ENCODE measurements at regions not wholly inside any gene's neighbourhood (a gene's known extent, or its start where the extent isn't known, plus 50 kb on each side); places are given as distances from the start of the nearest gene placed in this dataset.
"Not testable (repeated sequence)": the region's sequence is repeated elsewhere in the genome, so short reads cannot be mapped to it uniquely, and the experiment has no call there.

DNA sequence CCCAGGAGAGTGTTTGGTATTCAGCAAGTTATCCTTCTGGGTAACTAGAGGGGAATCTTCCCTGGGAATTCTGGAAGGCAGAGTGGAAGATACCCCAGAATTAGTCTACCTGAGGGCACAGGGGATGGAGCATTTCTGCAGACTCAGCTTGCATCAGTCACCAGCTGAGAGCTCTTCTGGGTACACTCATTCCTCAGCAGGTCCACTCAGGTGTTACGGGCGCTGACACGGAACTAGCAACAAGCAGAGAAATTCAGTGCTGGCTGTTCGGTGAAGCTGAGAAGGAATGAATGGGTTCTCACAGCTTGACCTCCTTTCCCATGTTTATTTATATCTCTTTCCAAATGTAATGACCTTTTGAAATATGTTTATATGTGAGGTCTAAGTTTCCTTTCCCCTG, 106.0 kb upstream of the PNPLA4 start:
- ATAC-seq (no peak), DNase-seq (no peak)
- intact Hi-C loops (cut with DNase I) = no loop called here

DNA sequence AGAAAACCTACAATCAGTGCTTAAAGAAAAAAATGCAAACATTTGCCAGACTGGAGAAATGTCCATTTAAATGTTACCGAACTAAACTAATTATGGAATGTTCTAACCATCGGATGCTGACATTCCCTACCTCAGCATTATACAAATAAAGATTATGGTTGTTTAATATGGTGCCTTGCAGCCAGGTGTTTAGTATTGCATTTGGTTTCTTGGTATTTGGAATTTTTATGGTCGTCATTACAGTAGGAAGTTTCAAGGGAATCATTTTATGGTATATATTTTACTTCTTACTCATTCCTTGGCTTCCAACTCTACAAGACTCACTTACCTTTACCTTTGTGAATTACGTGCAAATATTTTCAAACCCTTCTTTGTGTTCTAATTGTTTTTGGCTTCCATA, 103.1 kb upstream of the PNPLA4 start:
- DNase-seq (no peak), ATAC-seq (no peak)
- intact Hi-C loops (cut with DNase I) = no loop called here

DNA sequence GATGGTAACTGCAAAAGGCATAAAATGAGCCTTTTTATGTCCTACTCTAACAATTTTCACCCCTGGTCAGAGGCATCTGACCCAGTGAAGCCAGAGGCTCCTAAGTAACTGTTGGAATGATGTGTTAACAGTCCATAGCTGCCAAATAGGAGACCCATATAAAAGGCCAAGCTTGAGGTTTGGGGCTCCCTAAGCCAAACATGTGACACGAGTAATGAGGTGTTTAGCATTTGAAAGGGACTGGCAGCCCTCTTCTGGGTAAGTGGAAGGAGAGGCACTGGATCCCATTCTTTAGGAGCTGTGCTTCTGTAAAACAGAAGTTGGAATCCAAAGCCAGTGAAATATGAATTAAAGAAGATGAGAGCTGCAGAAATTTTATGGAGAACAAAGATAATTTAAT, 100.6 kb upstream of the PNPLA4 start:
- intact Hi-C loops (cut with DNase I) = no loop called here
- ATAC-seq (no peak), DNase-seq (no peak)

DNA sequence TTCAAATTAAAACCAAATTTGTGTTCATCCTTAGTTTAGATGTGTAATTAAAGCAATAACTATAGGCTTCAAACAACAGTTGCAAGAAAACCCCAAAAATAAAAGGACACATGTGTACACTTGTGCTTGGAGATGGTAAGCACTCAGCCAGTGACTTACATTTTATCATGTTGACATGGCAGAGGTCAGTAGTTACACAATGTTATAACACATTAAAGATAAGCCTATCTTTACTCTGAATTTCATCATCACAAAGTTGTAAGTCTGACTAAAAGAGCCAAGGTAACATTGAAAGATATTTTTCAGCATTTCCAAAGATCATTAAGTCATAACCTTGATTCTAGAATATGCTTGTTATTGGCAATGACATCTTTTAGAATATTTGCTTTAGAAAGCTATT, 98.5 kb upstream of the PNPLA4 start:
- intact Hi-C loops (cut with DNase I) = no loop called here
- no peak for ATAC-seq
- DNase-seq = no peak

DNA sequence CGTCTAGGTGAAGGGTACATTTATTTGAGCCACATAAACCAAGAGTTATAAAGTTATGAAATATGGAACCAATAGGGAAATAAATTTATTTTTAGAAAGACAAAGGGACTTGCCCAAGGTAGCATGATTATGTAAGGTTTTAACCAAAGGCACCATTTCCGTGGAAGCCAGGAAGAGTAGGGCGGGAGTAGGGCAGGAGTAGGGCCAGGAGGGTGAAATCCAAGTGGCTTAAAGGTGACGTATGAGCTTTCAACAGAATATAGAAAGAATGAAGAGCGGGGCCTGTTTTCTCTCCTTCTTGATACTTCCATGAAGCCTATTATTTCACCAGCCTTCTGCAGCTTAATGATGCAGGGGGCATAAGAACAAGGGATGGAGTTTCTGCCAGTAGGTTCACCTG, 91.7 kb upstream of the PNPLA4 start:
- intact Hi-C loops (cut with DNase I) = no loop called here
- no peak for DNase-seq
- ATAC-seq = peak in 1 of 2 donors; percentile 61

DNA sequence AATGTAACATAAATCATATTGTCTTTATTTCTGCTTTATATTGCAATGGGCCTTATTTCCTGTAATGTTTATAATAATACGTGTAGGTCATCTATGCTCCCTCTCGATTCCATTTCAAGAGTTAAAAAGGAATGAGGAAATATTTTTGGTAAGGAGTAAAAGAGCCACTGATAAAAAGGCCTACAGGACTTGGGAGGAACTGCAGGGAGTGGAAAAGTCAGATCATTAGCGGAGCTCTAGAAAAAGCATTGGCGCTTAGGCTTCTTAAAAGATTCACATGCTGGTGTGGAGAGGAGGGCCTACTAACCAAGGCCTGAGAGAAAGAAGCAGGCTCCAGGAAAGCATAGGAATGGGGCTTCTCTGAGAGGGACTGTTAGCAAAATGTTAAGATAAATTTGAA, 82.9 kb upstream of the PNPLA4 start:
- intact Hi-C loops (cut with DNase I) = no loop called here
- DNase-seq (no peak), ATAC-seq (no peak)

DNA sequence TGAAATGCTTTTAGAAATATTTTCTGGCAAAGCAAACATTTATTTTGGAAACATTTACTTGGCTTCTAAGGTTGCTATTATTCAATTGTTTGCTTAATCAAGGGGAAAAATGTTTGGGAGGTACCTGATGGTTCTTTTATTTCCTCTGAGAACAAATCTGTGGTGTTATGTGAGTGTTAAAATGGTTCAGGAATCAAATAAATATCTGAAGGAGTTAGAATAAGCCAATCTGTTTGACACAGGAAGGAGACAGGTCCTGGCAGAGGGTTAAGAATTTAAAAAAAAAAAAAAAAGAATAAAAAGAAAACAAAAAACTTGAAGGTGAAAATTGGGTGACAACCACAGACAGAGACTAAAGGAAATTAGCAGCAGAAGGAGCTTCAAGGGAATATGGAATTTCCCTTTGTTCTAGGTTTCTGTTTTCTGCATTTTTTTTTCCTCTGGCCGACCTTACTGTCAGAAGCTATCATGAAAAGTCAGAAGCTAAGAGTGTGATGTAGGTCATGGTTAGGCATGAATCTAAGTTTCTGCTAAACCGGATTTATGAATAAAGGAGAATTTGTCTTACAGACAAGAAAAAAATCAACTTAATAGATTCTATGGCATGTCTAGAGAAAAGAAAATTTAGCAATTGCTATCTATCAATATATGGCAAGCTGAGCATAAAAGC, 78.6 kb upstream of the PNPLA4 start:
- DNase-seq (no peak), ATAC-seq (no peak)
- intact Hi-C loops (cut with DNase I) = no loop called here

DNA sequence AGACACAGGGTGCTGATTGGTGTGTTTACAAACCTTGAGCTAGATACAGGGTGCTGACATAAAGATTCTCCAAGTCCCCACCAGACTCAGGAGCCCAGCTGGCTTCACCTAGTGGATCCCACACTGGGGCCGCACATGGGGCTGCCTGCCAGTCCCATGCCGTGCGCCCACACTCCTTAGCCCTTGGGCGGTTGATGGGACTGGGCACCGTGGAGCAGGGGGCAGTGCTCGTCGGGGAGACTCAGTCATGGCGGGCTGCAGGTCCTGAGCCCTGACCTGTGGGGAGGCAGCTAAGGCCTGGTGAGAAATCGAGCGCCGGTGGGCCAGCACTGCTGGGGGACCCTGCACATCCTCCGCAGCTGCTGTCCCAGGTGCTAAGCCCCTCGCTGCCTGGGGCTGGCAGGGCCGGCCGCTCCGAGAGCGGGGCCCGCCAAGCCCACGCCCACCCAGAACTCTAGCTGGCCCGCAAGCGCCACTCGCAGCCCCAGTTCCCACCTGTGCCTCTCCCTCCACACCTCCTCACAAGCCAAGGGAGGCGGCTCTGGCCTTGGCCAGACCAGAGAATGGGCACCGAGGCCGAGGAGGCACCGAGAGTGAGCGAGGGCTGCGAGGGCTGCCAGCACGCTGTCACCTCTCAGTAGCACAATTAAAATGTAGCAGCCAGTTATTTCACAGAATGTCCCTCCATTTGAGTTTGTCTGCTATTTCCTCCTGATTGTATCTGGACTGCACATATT, 76.1 kb upstream of the PNPLA4 start:
- no peak for DNase-seq
- intact Hi-C loops (cut with DNase I) = no loop called here
- ATAC-seq = no peak

DNA sequence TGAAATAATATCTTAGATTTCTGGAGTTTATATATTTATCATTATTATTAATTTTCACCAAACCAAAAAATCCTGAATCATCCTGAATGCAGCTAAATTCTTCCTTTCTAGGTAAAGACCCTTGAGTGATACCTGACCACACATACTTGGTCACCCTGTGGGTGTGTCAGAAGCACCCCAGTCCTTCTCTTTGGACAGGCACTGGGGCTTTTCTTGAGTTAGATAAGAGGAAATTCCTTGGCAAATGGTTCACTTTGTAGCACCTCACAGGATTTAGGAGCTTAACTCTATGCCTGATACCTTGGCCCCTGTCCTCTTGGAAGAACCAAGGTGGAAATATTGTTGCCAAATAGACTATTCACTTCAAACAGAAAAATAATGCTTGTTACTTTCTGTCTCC, 69.6 kb upstream of the PNPLA4 start:
- no peak for DNase-seq
- intact Hi-C loops (cut with DNase I) = loop anchor here (10.0 kb wide), 2 partner anchors 738 to 818 kb away; partner anchors contain the start of gene ANOS1 (in 1 of the 2)
- ATAC-seq = no peak

DNA sequence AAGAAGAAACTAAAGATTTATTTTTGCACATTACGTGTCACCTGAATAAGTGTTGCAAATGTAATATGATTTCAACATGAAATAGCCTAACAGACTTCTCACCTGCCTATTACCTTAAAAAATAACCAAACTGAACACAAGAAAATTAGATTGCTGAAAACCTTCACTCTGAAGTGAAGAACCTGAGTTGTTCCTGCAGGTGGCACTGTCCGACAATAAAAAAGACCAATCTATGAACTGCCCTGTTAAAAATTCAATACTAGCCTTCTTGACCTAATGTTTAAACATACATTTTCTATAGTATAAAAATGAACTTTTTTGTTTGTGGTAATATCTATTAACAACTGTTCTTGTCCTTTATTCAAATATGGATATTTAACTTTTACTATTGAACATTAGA, 69.2 kb upstream of the PNPLA4 start:
- DNase-seq (no peak), ATAC-seq (no peak)
- intact Hi-C loops (cut with DNase I) = loop anchor here (10.0 kb wide), 2 partner anchors 738 to 818 kb away; partner anchors contain the start of gene ANOS1 (in 1 of the 2)

DNA sequence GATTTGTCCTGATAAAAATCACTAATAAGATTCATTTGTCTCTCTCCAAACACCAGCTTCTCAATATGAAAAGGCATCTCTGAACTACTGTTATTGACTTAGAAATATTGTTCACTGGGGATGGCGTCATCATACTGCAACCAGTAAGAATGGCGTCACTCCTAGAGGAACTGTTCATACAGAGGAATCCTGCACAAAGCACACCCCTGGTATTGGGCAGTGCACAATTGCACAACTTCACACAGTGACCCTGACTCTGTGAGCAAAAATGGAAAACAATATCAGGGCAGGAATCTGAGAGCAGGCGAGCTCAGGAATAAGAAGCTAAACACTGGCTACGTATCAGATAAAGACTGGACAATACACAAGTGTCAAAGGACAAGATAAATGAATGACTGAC, 66.7 kb upstream of the PNPLA4 start:
- ATAC-seq (no peak), DNase-seq (no peak)
- intact Hi-C loops (cut with DNase I) = loop anchor here (2.0 to 10.0 kb wide), 3 partner anchors 741 to 821 kb away; partner anchors contain the start of gene ANOS1 (in 1 of the 2)

DNA sequence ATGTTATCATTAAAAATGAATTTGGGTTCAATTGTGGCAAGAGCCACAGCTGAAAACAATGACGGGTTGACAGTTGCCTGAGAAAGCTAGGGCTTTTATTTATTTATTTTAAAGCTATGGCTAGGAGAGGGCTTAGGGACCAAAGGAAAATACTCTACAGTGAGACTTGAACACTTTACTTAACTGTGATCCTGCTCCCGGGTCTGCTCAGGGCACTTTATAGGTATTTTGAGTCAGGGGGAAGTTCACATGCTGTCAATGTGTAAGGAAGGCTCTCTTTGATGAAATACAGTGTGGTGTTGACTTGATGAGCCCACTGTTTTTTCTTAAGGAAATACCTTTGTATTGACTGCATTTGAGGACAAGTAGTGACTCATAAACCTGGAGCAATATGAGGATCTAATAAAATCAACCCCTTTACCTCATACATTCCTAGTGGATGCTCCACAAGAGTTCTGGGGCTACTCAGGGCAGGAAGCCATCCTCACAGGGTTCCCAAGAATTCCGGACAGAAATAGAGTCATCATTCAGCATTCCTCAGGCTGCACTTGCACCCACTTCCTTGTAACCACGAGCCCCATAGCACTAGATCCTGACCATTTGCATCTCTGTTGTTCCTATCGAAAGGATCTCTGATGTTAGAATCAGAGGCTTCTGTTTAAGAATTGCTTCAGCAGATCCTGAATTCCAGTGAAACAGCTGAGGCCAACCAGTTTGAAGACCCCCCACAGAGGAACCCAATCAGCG, 61.0 kb upstream of the PNPLA4 start:
- ATAC-seq; DNase-seq; intact Hi-C loops (cut with DNase I): not testable (repeated sequence)

DNA sequence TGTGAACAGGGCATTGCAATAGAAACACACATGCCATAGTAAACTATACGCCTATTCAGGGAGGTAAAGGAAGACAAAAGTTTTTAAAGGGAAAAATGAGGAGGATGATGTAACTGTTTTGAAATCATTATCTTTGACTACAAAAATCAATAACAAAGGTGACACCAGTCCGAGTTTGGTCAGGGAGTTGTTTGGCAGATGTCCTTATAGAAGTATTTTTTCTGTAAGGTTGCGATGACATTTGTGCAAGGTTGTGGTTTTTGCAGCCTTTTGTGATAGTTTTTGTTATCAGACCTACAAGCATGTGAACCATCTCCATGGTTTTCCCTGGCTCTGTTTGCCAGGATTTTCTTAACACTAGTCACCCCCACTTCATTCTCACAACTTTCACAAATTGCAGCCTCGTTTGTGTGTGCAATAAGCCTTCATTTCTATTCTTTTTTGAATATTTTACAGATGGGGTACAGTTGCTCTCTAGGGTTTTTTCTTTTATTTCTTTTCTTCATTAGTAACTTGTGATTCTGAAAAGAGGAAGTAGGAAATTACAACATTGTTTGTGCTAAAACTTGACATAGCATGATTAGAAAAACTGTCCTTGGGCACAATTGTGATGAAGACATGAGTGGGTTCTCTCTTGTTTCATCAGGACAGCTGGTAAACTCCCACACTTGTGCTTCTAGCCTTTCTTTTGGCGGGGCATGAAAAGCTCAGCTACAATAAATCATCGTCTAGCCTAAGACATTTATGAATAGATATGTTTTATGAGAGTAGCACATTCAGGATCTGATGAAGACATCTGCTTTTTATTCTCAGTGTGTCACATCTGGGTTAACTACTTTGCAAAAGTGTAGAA, 60.2 kb upstream of the PNPLA4 start:
- DNase-seq (no peak), ATAC-seq (no peak)
- intact Hi-C loops (cut with DNase I) = no loop called here

DNA sequence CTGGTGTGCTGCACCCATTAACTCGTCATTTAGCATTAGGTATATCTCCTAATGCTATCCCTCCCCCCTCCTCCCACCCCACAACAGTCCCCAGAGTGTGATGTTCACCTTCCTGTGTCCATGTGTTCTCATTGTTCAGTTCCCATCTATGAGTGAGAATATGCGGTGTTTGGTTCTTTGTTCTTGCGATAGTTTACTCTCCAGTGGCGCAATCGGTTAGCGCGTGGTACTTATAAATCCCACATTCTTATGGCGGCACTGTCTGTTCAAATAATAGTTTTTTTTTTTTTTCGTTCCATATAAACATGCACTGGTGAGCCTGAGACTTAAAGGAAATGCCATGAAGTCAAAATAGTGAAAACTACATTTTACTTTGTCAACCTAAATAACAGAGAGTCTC, 59.5 kb upstream of the PNPLA4 start:
- ATAC-seq; intact Hi-C loops (cut with DNase I); DNase-seq: not testable (repeated sequence)

DNA sequence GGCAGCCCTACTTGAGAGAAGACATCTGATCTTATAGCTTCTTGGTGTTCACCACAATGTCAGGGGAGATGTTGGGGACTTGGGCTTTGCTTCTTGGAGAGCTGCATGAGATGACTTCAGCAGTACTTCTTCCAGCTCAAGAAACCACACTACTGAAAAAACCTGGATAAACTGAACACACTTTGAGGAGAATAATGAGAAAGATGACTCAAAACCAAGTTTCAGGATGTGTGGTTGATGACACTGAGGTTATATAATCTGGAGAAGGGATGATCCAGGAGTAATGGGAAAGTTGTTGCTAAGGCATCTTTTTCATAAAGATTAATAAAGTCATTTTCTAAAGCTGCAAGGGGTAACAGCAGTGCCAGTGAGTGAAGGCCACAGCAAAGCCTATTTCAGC, 58.4 kb upstream of the PNPLA4 start:
- ATAC-seq = no peak
- intact Hi-C loops (cut with DNase I) = no loop called here
- DNase-seq = no peak

DNA sequence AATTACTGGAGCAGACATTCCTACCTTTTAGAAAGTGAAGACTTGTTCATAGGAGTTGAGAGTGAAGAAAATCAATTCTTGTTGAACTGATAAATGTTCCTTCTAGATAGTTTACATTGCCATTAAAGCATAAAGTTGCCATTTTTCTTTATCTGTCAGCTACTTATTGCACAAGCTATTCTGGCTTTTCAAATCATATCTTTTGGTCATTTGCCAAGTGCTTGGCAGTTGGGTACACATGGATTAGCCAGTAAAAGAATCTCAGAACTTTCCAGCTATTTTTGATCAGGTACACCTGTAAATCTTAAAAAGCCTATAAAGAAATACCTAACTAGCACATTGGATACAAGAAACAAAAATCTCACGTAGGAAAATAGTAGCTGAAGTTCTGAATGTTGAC, 56.4 kb upstream of the PNPLA4 start:
- intact Hi-C loops (cut with DNase I) = no loop called here
- DNase-seq = no peak
- no peak for ATAC-seq
